Liver (tissue), 8 donors: ENCODE measurements at regions not wholly inside any gene's neighbourhood (a gene's known extent, or its start where the extent isn't known, plus 50 kb on each side); places are given as distances from the start of the nearest gene placed in this dataset.

Source experiments
- DNase-seq: peaks from one replicate; pipeline ENCODE4 v3.0.0-alpha.2; 2017; ENCODE audit warnings: low spot score
- H3K27ac ChIP-seq, 2 donors: one replicate each; pipeline ENCODE4 v1.7.0; 2013; ENCODE audit warnings: inconsistent platforms in 2 of 2, low read length in 2 of 2, control low read depth in 1 of 2, low read depth in 1 of 2, mild to moderate bottlenecking in 1 of 2
- H3K27me3 ChIP-seq, 4 donors: one replicate each; pipeline versions ENCODE4 v1.6.1 to v1.7.0; 2013; ENCODE audit warnings: low read length in 3 of 4, inconsistent platforms in 1 of 4, mild to moderate bottlenecking in 1 of 4, moderate library complexity in 1 of 4; ENCODE audit not compliant: control insufficient read depth in 4 of 4, insufficient read depth in 4 of 4
- H3K36me3 ChIP-seq, 4 donors: one replicate each; pipeline versions ENCODE4 v1.6.1 to v1.7.0; 2013; ENCODE audit warnings: low read length in 3 of 4, mild to moderate bottlenecking in 3 of 4, low read depth in 1 of 4, moderate library complexity in 1 of 4; ENCODE audit not compliant: control insufficient read depth in 4 of 4, insufficient read depth in 3 of 4
- H3K4me1 ChIP-seq, 4 donors: one replicate each; pipeline versions ENCODE4 v1.6.1 to v1.7.0; 2013; ENCODE audit warnings: low read length in 3 of 4, mild to moderate bottlenecking in 3 of 4, moderate library complexity in 1 of 4; ENCODE audit not compliant: control insufficient read depth in 4 of 4, insufficient read depth in 4 of 4
- H3K4me3 ChIP-seq, 3 donors: one replicate each; pipeline versions ENCODE4 v1.6.1 to v1.7.0; 2013; ENCODE audit warnings: low read length in 3 of 3, control low read depth in 1 of 3, low read depth in 1 of 3, mild to moderate bottlenecking in 1 of 3
- H3K9ac ChIP-seq, 2 donors: one replicate each; pipeline ENCODE4 v1.7.0; 2013; ENCODE audit warnings: low read length in 2 of 2, mild to moderate bottlenecking in 2 of 2, moderate library complexity in 2 of 2, control low read depth in 1 of 2, low read depth in 1 of 2
- H3K9me3 ChIP-seq, 4 donors: one replicate each; pipeline versions ENCODE4 v1.6.1 to v1.7.0; 2013; ENCODE audit warnings: low read length in 3 of 4; ENCODE audit not compliant: control insufficient read depth in 4 of 4
- CTCF ChIP-seq: fragments of 150-350 bp; IDR thresholded peaks from 2 replicates; pipeline ENCODE4 v1.5.1; 2017; ENCODE audit warnings: improper control_type of control experiment, low read depth, low read length; ENCODE audit not compliant: missing input control
- EGR1 ChIP-seq, 2 donors: IDR thresholded peaks; 2 replicates each; pipeline ENCODE4 v1.6.1; 2016 to 2018; ENCODE audit warnings: antibody characterized with exemption in 2 of 2, low read depth in 2 of 2
- FOXA1 ChIP-seq: IDR thresholded peaks from 2 replicates; pipeline ENCODE4 v1.6.1; 2016; ENCODE audit warnings: antibody characterized with exemption
- FOXA2 ChIP-seq: IDR thresholded peaks from 2 replicates; pipeline ENCODE4 v1.6.1; 2016; ENCODE audit warnings: antibody characterized with exemption
- GABPA ChIP-seq, 2 donors: IDR thresholded peaks in 1 of 2; conservative IDR thresholded peaks in 1 of 2; 2 replicates each; pipeline ENCODE4 v1.6.1; 2016; ENCODE audit warnings: antibody characterized with exemption in 2 of 2, mild to moderate bottlenecking in 1 of 2, moderate library complexity in 1 of 2
- HNF4A ChIP-seq, 2 donors: conservative IDR thresholded peaks; 2 replicates each; pipeline ENCODE4 v1.6.1; 2016; ENCODE audit warnings: antibody characterized with exemption in 2 of 2, mild to moderate bottlenecking in 2 of 2
- HNF4G ChIP-seq: IDR thresholded peaks from 2 replicates; pipeline ENCODE4 v1.6.1; 2016; ENCODE audit warnings: antibody characterized with exemption
- JUND ChIP-seq, 2 donors: IDR thresholded peaks; 2 replicates each; pipeline ENCODE4 v1.6.1; 2016; ENCODE audit warnings: antibody characterized with exemption in 2 of 2
- NR2F2 ChIP-seq: IDR thresholded peaks from 2 replicates; pipeline ENCODE4 v1.6.1; 2016; ENCODE audit warnings: antibody characterized with exemption
- RAD21 ChIP-seq, 2 donors: IDR thresholded peaks; 2 replicates each; pipeline ENCODE4 v1.6.1; 2016; ENCODE audit warnings: antibody characterized with exemption in 2 of 2, mild to moderate bottlenecking in 2 of 2
- RXRA ChIP-seq, 2 donors: IDR thresholded peaks; 2 replicates each; pipeline ENCODE4 v1.6.1; 2017 to 2018; ENCODE audit warnings: antibody characterized with exemption in 2 of 2, mild to moderate bottlenecking in 1 of 2
- SP1 ChIP-seq: IDR thresholded peaks from 2 replicates; pipeline ENCODE4 v1.6.1; 2018; ENCODE audit warnings: antibody characterized with exemption, mild to moderate bottlenecking
- TAF1 ChIP-seq: conservative IDR thresholded peaks from 2 replicates; pipeline ENCODE4 v1.6.1; 2016; ENCODE audit warnings: antibody characterized with exemption, mild to moderate bottlenecking
- YY1 ChIP-seq: IDR thresholded peaks from 2 replicates; pipeline ENCODE4 v1.6.1; 2016; ENCODE audit warnings: antibody characterized with exemption, mild to moderate bottlenecking
- WGBS: extraction: QIAGEN DNeasy Blood & Tissue Kit; methylation state at CpG from one replicate; pipeline ENCODE4 v1.1.7; 2013; 5-methylcytosine and 5-hydroxymethylcytosine counted together
- TF ChIP-seq, protein P1 (sequence below): IDR thresholded peaks from 2 replicates; pipeline ENCODE4 v1.6.1; 2016; ENCODE audit warnings: antibody characterized with exemption
- TF ChIP-seq, protein P2 (sequence below): IDR thresholded peaks from 2 replicates; pipeline ENCODE4 v1.6.1; 2016; ENCODE audit warnings: antibody characterized with exemption, mild to moderate bottlenecking
- TF ChIP-seq, protein P3 (sequence below): IDR thresholded peaks from 2 replicates; pipeline ENCODE4 v1.6.1; 2016; ENCODE audit warnings: antibody characterized with exemption
- TF ChIP-seq, protein P4 (sequence below): IDR thresholded peaks from 2 replicates; pipeline ENCODE4 v1.6.1; 2016; ENCODE audit warnings: antibody characterized with exemption
- donor health status: healthy.
- donor health status: healthy.
- donor health status: healthy.
- donor health status: healthy.
- donor health status: healthy.

DNA sequence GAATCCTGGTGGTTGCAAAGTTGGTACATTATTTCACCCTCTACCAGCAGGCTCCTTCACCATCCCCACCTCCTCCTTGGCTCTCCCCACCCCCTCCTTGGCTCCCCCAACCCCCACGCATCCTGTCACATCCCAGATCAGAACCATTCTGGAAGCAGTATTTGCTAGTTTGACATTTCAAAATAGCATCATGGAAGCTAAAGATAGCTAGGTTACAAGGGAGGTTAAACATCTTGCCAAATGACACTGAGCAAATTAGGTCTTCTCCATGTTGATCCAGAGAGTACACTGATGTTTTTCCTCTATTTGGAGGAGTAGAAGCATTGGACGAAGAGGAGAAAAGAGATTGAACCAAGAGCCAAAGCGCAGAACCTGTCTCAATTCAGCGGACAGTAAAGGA is 158.9 kb upstream of the FGGY start:
- no peak overlapping the region for H3K27ac ChIP-seq
- H3K27me3 ChIP-seq: no peaks in the 10 kb centered on the region
- no peaks in the 10 kb centered on the region for H3K9me3 ChIP-seq
- H3K36me3 ChIP-seq: no peaks in the 10 kb centered on the region
- WGBS: 85% methylated on average over 4 of the region's 4 CpGs
- TF ChIP-seq, protein P1, sequence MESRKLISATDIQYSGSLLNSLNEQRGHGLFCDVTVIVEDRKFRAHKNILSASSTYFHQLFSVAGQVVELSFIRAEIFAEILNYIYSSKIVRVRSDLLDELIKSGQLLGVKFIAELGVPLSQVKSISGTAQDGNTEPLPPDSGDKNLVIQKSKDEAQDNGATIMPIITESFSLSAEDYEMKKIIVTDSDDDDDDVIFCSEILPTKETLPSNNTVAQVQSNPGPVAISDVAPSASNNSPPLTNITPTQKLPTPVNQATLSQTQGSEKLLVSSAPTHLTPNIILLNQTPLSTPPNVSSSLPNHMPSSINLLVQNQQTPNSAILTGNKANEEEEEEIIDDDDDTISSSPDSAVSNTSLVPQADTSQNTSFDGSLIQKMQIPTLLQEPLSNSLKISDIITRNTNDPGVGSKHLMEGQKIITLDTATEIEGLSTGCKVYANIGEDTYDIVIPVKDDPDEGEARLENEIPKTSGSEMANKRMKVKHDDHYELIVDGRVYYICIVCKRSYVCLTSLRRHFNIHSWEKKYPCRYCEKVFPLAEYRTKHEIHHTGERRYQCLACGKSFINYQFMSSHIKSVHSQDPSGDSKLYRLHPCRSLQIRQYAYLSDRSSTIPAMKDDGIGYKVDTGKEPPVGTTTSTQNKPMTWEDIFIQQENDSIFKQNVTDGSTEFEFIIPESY: no peak
- no peak for TF ChIP-seq RXRA (IDR thresholded peaks at IDR 0.05)
- TF ChIP-seq RAD21 (IDR thresholded peaks at IDR 0.05): no peak
- TF ChIP-seq TAF1: no peak
- TF ChIP-seq FOXA1: no peak
- TF ChIP-seq, protein P2, sequence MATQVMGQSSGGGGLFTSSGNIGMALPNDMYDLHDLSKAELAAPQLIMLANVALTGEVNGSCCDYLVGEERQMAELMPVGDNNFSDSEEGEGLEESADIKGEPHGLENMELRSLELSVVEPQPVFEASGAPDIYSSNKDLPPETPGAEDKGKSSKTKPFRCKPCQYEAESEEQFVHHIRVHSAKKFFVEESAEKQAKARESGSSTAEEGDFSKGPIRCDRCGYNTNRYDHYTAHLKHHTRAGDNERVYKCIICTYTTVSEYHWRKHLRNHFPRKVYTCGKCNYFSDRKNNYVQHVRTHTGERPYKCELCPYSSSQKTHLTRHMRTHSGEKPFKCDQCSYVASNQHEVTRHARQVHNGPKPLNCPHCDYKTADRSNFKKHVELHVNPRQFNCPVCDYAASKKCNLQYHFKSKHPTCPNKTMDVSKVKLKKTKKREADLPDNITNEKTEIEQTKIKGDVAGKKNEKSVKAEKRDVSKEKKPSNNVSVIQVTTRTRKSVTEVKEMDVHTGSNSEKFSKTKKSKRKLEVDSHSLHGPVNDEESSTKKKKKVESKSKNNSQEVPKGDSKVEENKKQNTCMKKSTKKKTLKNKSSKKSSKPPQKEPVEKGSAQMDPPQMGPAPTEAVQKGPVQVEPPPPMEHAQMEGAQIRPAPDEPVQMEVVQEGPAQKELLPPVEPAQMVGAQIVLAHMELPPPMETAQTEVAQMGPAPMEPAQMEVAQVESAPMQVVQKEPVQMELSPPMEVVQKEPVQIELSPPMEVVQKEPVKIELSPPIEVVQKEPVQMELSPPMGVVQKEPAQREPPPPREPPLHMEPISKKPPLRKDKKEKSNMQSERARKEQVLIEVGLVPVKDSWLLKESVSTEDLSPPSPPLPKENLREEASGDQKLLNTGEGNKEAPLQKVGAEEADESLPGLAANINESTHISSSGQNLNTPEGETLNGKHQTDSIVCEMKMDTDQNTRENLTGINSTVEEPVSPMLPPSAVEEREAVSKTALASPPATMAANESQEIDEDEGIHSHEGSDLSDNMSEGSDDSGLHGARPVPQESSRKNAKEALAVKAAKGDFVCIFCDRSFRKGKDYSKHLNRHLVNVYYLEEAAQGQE: no peak
- TF ChIP-seq CTCF: no peak
- no peak for TF ChIP-seq HNF4A (conservative IDR thresholded peaks at IDR 0.05)
- no peak for TF ChIP-seq YY1
- TF ChIP-seq, protein P3, sequence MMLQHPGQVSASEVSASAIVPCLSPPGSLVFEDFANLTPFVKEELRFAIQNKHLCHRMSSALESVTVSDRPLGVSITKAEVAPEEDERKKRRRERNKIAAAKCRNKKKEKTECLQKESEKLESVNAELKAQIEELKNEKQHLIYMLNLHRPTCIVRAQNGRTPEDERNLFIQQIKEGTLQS: no peak
- TF ChIP-seq EGR1 (IDR thresholded peaks at IDR 0.05; ENCODE audit: low read depth in 2 of 2): no peak
- no peak for TF ChIP-seq SP1
- TF ChIP-seq, protein P4, sequence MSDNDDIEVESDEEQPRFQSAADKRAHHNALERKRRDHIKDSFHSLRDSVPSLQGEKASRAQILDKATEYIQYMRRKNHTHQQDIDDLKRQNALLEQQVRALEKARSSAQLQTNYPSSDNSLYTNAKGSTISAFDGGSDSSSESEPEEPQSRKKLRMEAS: no peak
- no peak for TF ChIP-seq FOXA2
- TF ChIP-seq JUND (IDR thresholded peaks at IDR 0.05): no peak
- no peak for TF ChIP-seq HNF4G
- no peak for TF ChIP-seq GABPA (IDR thresholded peaks at IDR 0.05 in 1 of 2, conservative IDR thresholded peaks at IDR 0.05 in 1 of 2)
- H3K4me3 ChIP-seq: no peak overlapping the region
- no peak for DNase-seq
- no peak overlapping the region for H3K9ac ChIP-seq
- peaks cover 3 to 17% (median 4%) of the 10 kb centered on the region in 4 donors for H3K4me1 ChIP-seq

GRCh38 chr1:59138402-59138801 is 158.5 kb upstream of the FGGY start:
- H3K4me1 ChIP-seq: peaks cover 3 to 17% (median 4%) of the 10 kb centered on the region in 4 donors
- no peak overlapping the region for H3K4me3 ChIP-seq
- DNase-seq: no peak
- no peaks in the 10 kb centered on the region for H3K36me3 ChIP-seq
- no peak for TF ChIP-seq SP1
- TF ChIP-seq NR2F2: no peak
- TF ChIP-seq, protein P1: no peak
- TF ChIP-seq HNF4A (conservative IDR thresholded peaks at IDR 0.05): no peak
- TF ChIP-seq YY1: no peak
- TF ChIP-seq JUND (IDR thresholded peaks at IDR 0.05): no peak
- no peak for TF ChIP-seq TAF1
- TF ChIP-seq, protein P2: no peak
- TF ChIP-seq, protein P4: no peak
- TF ChIP-seq RAD21 (IDR thresholded peaks at IDR 0.05): no peak
- WGBS: 73% methylated on average over 5 of the region's 5 CpGs
- H3K9me3 ChIP-seq: no peaks in the 10 kb centered on the region
- H3K27me3 ChIP-seq: no peaks in the 10 kb centered on the region
- H3K27ac ChIP-seq: no peak overlapping the region
- no peak overlapping the region for H3K9ac ChIP-seq
